ENCODE measurements at regions not wholly inside any gene's neighbourhood (a gene's known extent, or its start where the extent isn't known, plus 50 kb on each side); places are given as distances from the start of the nearest gene placed in this dataset.

DNA sequence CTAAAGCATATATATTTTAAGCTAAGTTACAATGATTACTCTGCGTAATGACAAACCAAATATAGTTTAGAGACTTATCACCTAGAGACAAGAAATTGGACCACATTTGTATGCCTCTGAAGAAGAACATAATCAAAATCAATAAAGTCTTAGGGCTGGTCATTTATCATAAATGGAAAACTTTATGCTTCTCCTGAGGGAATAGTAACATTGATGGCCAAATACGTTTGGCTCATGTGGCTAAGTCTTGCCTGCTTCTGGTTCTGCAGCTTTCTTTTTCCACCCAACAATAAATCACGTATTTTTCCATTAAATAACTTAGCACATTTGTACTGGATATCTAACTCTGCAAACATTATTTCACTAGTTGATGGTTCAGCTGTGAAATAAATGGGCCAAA, 458.4 kb downstream of the SLITRK1 start:
- Histone ChIP-seq H3K27me3 (no peaks in the 10 kb centered on the region), H3K4me1 (no peaks in the 10 kb centered on the region), H3K27ac (no peak overlapping the region), H3K4me3 (no peak overlapping the region), H3K36me3 (no peaks in the 10 kb centered on the region), H3K9me3 (no peaks in the 10 kb centered on the region)
- TF ChIP-seq, protein P1, sequence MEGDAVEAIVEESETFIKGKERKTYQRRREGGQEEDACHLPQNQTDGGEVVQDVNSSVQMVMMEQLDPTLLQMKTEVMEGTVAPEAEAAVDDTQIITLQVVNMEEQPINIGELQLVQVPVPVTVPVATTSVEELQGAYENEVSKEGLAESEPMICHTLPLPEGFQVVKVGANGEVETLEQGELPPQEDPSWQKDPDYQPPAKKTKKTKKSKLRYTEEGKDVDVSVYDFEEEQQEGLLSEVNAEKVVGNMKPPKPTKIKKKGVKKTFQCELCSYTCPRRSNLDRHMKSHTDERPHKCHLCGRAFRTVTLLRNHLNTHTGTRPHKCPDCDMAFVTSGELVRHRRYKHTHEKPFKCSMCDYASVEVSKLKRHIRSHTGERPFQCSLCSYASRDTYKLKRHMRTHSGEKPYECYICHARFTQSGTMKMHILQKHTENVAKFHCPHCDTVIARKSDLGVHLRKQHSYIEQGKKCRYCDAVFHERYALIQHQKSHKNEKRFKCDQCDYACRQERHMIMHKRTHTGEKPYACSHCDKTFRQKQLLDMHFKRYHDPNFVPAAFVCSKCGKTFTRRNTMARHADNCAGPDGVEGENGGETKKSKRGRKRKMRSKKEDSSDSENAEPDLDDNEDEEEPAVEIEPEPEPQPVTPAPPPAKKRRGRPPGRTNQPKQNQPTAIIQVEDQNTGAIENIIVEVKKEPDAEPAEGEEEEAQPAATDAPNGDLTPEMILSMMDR (IDR thresholded peaks at IDR 0.05) = no peak
- TF ChIP-seq POLR2A (IDR thresholded peaks at IDR 0.05) = no peak
- intact Hi-C loops (cut with DNase I; ENCODE audit: low total_unique reads) = no loop called here
- no peak for DNase-seq

DNA sequence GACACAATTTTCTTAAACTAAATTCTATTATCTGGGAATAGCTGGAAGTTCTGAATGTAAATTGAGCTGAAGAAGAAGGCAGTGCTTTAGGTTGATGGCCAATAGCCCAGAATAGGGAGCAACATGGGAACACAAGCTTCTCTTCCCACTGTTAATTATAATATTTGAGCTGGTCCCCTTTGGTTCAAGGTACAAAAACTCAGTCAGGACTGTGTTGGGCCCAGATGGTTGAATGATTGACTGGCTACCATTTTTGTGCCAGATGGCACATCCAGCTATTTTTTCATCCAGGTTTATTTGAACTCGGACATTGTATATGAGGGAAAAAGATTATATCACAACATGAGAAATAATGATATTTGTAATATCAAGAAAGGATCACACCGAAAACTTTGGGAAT, 458.9 kb downstream of the SLITRK1 start:
- Histone ChIP-seq H3K4me1 (no peaks in the 10 kb centered on the region), H3K27me3 (no peaks in the 10 kb centered on the region), H3K36me3 (no peaks in the 10 kb centered on the region), H3K9me3 (no peaks in the 10 kb centered on the region), H3K4me3 (no peak overlapping the region), H3K27ac (no peak overlapping the region)
- TF ChIP-seq POLR2A (IDR thresholded peaks at IDR 0.05) = no peak
- TF ChIP-seq, protein P1 (IDR thresholded peaks at IDR 0.05) = no peak
- intact Hi-C loops (cut with DNase I; ENCODE audit: low total_unique reads) = no loop called here
- DNase-seq = no peak

DNA sequence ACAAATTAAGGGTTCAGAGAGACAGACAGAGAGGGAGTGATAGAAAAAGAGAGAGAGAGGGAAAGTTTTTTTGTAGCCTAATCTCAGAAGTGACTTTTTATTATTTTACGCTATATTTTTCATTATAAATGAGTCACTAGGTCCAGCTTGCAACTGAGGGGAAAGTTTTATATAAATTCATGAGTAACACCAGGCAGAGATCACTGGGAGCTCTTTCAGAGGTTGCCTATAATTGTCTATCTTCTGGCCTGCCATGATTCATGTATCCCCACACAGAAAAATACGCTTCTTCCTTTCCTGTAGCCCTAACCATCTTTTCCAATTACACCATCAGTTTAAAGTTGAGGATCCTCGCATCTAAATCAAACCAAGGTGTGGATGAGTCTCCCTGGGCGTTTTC, 467.9 kb downstream of the SLITRK1 start:
- TF ChIP-seq, protein P1 (IDR thresholded peaks at IDR 0.05) = no peak
- no peak for TF ChIP-seq POLR2A (IDR thresholded peaks at IDR 0.05)
- no peak overlapping the region for H3K27ac ChIP-seq

DNA sequence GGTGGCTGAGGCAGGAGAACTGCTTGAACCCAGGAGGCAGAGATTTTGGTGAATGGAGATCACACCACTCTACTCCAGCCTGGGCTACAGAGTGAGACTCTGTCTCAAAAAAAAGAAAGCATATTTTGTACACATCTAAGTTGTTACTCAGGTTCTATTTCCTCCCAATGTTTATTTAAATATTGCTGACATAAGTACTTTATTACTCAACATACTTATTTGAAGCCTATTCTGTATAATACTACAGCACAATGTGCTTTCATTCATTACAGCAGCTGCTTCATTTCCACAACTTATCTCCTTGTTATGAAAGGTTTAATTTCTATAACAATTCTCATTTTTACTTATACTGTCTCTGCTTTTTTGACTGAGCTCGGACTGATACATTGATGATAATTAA, 495.7 kb downstream of the SLITRK1 start:
- no peaks in the 10 kb centered on the region for H3K4me1 ChIP-seq
- DNase-seq = no peak
- intact Hi-C loops (cut with DNase I; ENCODE audit: low total_unique reads) = no loop called here

More for the DNA sequence above, 467.9 kb downstream of the SLITRK1 start:
- H3K9me3 ChIP-seq = no peaks in the 10 kb centered on the region
- H3K4me1 ChIP-seq = no peaks in the 10 kb centered on the region
- no peaks in the 10 kb centered on the region for H3K27me3 ChIP-seq
- H3K4me3 ChIP-seq = no peak overlapping the region
- no peaks in the 10 kb centered on the region for H3K36me3 ChIP-seq
- intact Hi-C loops (cut with DNase I; ENCODE audit: low total_unique reads) = no loop called here
- no peak for DNase-seq

GRCh38 chr13:83378908-83379307, 503.4 kb downstream of the SLITRK1 start:
- Histone ChIP-seq H3K36me3 (no peaks in the 10 kb centered on the region), H3K27ac (no peak overlapping the region), H3K4me1 (no peaks in the 10 kb centered on the region), H3K9me3 (no peaks in the 10 kb centered on the region), H3K27me3 (no peaks in the 10 kb centered on the region), H3K4me3 (no peak overlapping the region)
- TF ChIP-seq, protein P1 (IDR thresholded peaks at IDR 0.05) = no peak
- no peak for TF ChIP-seq POLR2A (IDR thresholded peaks at IDR 0.05)
- no peak for DNase-seq
- intact Hi-C loops (cut with DNase I; ENCODE audit: low total_unique reads) = no loop called here

More for the DNA sequence above, 495.7 kb downstream of the SLITRK1 start:
- no peak for TF ChIP-seq POLR2A (IDR thresholded peaks at IDR 0.05)
- TF ChIP-seq, protein P1 (IDR thresholded peaks at IDR 0.05) = no peak
- H3K36me3 ChIP-seq = no peaks in the 10 kb centered on the region
- no peak overlapping the region for H3K4me3 ChIP-seq
- H3K27me3 ChIP-seq = no peaks in the 10 kb centered on the region
- no peak overlapping the region for H3K27ac ChIP-seq
- no peaks in the 10 kb centered on the region for H3K9me3 ChIP-seq
